ENCODE measurements at regions not wholly inside any gene's neighbourhood (a gene's known extent, or its start where the extent isn't known, plus 50 kb on each side); places are given as distances from the start of the nearest gene placed in this dataset.

DNA sequence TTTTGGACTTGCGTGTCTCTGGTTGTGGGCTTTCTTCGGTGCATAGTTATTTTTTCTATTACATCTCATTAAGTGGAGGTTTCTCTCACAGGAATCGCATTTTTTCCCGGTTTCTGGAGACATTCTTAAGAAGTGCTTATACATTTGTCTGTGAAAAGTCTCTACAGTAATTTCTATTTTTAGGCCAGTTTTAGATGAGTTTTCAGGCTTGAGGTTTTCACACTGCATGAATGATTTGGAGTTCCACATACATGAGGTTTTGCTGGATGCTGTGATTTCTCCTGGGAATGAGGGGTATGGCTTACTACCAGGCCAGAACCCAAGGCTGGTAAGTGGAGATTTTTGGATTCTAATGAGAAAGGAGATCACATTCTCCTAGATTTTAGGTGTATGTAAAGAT is 422.6 kb upstream of the SLIT2 start:
- H3K4me1 Mint-ChIP-seq: no peaks in the 10 kb centered on the region
- H3K9me3 Mint-ChIP-seq: peaks cover 0 to 5% of the 10 kb centered on the region in 2 donors
- no peak overlapping the region for H3K27ac Mint-ChIP-seq
- no peaks in the 10 kb centered on the region for H3K36me3 Mint-ChIP-seq
- no peak overlapping the region for H3K4me3 Mint-ChIP-seq
- ATAC-seq (replicated peaks) (no peak), DNase-seq (no peak)
- H3K27me3 Mint-ChIP-seq: no peaks in the 10 kb centered on the region

DNA sequence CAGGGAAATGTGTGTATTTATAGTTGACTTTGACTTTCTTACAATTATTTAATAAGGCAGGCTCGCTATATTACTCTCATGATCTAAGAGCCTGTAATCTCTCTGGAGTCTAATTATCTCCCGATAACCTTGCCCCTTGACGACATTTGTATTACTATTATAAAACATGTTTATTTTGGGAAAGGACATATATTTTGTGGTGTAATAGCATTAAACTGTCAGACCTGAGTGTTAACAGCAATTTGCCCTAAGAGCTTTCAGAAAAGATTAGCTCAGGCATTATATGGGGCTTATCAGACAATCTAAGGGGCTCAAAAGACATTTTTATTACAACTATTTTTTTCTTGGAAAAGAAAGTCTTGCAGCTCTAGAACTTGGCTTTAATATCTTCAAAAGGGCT is 427.9 kb upstream of the SLIT2 start:
- no peak for DNase-seq
- no peaks in the 10 kb centered on the region for H3K4me1 Mint-ChIP-seq
- no peaks in the 10 kb centered on the region for H3K27me3 Mint-ChIP-seq
- no peak overlapping the region for H3K4me3 Mint-ChIP-seq
- ATAC-seq (replicated peaks): no peak
- H3K27ac Mint-ChIP-seq: no peak overlapping the region
- H3K9me3 Mint-ChIP-seq: peaks cover 0 to 5% of the 10 kb centered on the region in 2 donors
- no peaks in the 10 kb centered on the region for H3K36me3 Mint-ChIP-seq

DNA sequence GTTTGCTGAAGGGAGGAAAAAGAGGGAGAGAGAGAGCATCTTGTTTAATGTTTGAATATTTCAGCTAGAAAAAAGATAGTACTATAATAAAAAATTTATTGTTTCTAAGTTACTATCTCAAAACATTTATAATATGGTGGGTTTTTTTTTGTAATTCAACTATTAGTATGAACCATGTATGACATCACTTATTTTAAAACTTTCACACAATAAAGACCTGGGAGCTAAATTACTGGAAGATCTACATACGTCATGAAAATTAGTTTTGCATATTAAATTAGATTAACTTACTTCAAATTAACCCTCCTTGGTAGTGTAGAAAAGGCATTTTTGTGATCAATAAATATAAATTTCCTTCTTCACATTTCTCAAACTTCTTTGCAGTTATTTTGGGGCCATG is 432.0 kb upstream of the SLIT2 start:
- Mint-ChIP-seq H3K4me1 (no peaks in the 10 kb centered on the region), H3K27ac (no peak overlapping the region), H3K36me3 (no peaks in the 10 kb centered on the region), H3K9me3 (peaks cover 2 to 4% of the 10 kb centered on the region in 2 donors), H3K27me3 (no peaks in the 10 kb centered on the region), H3K4me3 (no peak overlapping the region)
- ATAC-seq (replicated peaks) (no peak), DNase-seq (no peak)

DNA sequence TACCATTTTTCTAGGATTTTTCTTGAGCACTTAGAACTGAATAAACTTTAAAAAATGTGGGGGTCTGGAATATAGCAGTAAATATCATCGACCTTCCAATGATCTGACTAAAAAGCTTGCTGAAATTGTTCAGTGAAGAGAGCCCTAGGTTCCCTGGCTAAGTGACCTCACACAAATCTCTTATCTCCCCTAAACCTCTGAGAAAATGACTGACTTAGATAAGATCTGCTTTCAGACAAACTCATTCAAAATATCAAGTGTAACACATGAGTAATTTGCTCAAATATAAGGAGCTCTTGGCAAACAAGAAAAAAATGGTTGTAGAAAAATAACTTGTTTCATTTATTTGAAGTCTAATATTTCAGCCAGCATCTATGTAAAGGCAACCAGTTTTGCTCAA is 441.7 kb upstream of the SLIT2 start:
- no peak overlapping the region for H3K4me3 Mint-ChIP-seq
- H3K4me1 Mint-ChIP-seq: no peaks in the 10 kb centered on the region
- H3K36me3 Mint-ChIP-seq: no peaks in the 10 kb centered on the region
- peaks cover under 1 to 2% of the 10 kb centered on the region in 2 donors for H3K9me3 Mint-ChIP-seq
- no peak overlapping the region for H3K27ac Mint-ChIP-seq
- H3K27me3 Mint-ChIP-seq: no peaks in the 10 kb centered on the region
- no peak for ATAC-seq (replicated peaks)
- no peak for DNase-seq

DNA sequence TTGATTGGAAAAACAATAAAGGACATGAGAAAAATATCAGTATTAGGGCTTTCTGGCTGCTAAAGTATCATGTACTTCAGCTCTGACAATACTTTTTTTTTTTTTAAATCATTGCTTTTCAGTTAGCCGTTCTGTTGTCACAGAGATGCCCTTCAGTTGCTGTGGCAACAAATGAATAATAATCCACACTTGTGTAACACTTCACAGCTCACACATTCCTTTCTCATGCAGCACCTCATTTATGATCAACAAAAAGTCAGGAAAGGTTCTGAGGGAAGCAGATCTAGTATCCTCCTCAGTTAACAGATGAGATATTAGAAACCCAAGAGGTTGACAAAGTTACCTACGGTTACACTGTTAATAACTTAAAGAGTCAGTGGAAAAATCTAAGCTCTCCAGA is 444.2 kb upstream of the SLIT2 start:
- ATAC-seq (replicated peaks) (no peak), DNase-seq (no peak)
- Mint-ChIP-seq H3K4me3 (no peak overlapping the region), H3K4me1 (no peaks in the 10 kb centered on the region), H3K36me3 (no peaks in the 10 kb centered on the region), H3K27ac (no peak overlapping the region), H3K27me3 (no peaks in the 10 kb centered on the region), H3K9me3 (no peaks in the 10 kb centered on the region)

DNA sequence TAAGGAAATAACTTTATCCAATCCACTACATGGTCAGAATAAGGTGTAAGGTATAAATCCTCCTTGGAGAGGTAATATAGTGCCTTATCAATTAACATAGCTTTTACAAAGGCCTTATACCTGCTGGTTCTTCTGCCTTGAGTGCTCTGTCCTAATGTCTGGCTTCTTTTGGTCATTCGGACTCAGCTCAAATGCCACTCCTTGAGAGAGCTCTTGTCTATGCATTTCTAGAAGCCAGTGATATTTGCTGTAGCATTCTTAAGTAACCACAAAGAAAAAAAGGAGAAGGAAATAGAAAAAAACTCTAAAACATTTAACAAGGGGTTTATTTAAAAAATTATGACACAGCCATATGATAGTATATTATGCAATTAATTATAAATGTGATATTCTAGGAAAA is 444.8 kb upstream of the SLIT2 start:
- no peak overlapping the region for H3K27ac Mint-ChIP-seq
- H3K4me1 Mint-ChIP-seq: no peaks in the 10 kb centered on the region
- H3K9me3 Mint-ChIP-seq: no peaks in the 10 kb centered on the region
- H3K36me3 Mint-ChIP-seq: no peaks in the 10 kb centered on the region
- no peak overlapping the region for H3K4me3 Mint-ChIP-seq
- DNase-seq (no peak), ATAC-seq (replicated peaks) (no peak)
- no peaks in the 10 kb centered on the region for H3K27me3 Mint-ChIP-seq

DNA sequence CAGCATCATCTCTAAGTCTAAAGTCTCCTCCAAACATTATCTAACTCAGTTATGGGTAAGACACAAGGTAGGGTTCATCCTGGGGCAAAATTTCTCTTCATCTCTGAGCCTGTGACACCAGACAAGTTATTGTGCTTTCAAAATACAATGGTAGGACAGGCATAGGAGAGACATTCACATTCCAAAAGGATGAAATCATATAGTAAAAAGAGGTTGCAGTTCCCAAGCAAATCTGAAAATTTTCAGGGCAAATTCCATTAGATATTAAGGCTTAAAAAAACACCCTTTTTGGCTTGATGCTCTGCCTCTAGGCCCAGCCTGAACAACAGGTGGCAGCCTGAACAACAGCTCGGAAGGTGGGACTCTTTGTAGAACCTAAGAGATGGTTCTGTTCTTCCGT is 448.3 kb upstream of the SLIT2 start:
- Mint-ChIP-seq H3K27ac (no peak overlapping the region), H3K4me1 (no peaks in the 10 kb centered on the region), H3K9me3 (no peaks in the 10 kb centered on the region), H3K27me3 (no peaks in the 10 kb centered on the region), H3K36me3 (no peaks in the 10 kb centered on the region), H3K4me3 (no peak overlapping the region)
- no peak for ATAC-seq (replicated peaks)
- no peak for DNase-seq

DNA sequence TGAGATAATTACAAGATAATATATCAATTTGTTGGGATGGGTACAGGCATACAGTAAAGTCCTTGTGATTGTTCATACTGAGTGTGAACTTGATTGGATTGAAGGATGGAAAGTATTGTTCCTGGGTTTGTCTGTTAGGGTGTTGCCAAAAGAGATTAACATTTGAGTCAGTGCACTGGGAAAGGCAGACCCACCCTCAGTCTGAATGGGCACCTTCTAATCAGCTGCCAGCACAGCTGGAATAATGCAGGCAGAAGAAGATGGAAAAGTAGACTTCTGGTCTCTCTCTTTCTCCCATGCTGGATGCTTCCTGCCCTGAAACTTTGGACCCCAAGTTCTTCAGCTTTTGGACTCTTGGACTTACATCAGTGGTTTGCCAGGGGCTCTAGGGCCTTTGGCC is 457.9 kb upstream of the SLIT2 start:
- Mint-ChIP-seq H3K4me1 (no peaks in the 10 kb centered on the region), H3K27me3 (no peaks in the 10 kb centered on the region), H3K36me3 (no peaks in the 10 kb centered on the region), H3K9me3 (peaks cover 0 to 12% of the 10 kb centered on the region in 2 donors), H3K4me3 (no peak overlapping the region), H3K27ac (no peak overlapping the region)
- DNase-seq (no peak), ATAC-seq (replicated peaks) (no peak)

DNA sequence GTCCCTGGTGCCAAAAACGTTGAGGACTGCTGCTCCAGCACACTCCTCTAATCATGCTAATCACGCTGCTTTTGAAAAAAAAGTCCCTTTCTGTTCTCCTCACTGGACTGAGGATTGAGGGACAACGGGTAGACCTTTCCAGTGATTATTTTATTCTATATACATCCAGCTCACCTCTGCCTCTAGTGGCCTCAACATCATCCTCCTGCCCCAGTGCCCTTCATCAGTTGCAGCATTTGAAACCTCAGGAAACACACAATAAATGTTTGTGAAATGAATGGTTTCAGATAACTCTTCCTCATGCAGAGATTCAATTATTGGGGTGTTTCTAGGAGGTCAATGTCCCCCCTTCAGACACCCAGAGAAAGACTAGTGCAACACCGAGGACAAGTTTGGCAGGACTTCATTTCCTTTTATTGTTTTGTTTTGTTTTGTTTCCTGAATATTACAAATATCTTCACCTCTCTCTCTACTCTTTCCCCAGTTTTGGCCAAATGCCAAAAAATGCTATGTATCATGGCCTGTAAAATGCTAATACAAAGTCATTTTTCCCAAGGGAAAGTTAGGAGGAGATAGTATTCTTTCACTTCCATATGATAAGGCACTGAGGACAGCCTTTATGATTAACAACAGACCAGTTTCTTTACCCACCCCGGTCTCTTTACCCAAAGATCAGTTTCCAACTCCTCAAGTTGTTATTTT is 460.1 kb upstream of the SLIT2 start:
- H3K27me3 Mint-ChIP-seq: no peaks in the 10 kb centered on the region
- H3K27ac Mint-ChIP-seq: no peak overlapping the region
- no peak overlapping the region for H3K4me3 Mint-ChIP-seq
- no peak for DNase-seq
- H3K36me3 Mint-ChIP-seq: no peaks in the 10 kb centered on the region
- no peak for ATAC-seq (replicated peaks)
- H3K9me3 Mint-ChIP-seq: peaks cover 0 to 7% of the 10 kb centered on the region in 2 donors
- no peaks in the 10 kb centered on the region for H3K4me1 Mint-ChIP-seq

DNA sequence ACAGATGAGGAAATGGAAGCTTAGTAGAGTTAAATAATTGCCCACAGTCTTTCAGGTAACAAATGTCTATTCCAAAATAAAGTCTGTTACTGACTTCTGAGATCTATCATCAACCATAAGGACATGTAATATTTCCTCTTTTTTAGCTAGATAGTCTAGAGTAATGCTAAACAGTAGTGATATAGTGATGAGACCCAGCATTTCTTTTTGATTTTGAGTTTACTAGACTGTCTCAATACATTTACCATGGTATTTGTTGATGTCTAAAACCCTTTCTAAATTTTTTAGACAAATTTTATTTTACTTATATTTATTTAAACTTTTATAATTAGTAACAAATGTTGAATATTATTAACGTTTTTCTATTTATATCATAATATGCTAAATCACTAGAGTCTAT is 465.1 kb upstream of the SLIT2 start:
- no peak overlapping the region for H3K27ac Mint-ChIP-seq
- ATAC-seq (replicated peaks) (no peak), DNase-seq (no peak)
- H3K27me3 Mint-ChIP-seq: no peaks in the 10 kb centered on the region
- no peaks in the 10 kb centered on the region for H3K4me1 Mint-ChIP-seq
- no peak overlapping the region for H3K4me3 Mint-ChIP-seq
- no peaks in the 10 kb centered on the region for H3K36me3 Mint-ChIP-seq
- H3K9me3 Mint-ChIP-seq: peaks cover 12 to 22% of the 10 kb centered on the region in 2 donors

DNA sequence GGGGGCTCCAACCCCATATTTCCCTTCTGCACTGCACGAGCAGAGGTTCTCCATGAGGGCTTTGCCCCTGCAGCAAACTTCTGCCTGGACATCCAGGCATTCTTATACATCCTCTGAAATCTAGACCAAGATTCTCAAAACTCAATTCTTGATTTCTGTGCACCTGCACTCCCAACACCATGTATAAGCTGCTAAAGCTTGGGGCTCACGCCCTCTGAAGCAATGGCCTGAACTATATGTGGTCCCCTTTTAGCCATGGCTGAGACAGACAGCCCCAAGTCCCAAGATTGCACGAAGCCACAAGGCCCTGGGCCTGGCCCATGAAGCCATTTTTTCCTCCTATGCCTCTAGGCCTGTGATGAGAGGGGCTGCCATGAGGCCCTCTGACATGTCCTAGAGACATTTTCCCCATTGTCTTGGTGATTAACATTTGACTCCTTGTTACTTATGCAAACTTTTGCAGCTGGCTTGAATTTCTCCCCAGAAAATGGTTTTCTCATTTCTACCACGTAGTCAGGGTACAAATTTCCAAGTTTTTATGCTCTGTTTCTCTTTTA is 468.0 kb upstream of the SLIT2 start:
- Mint-ChIP-seq H3K4me1 (no peaks in the 10 kb centered on the region), H3K27ac (no peak overlapping the region), H3K27me3 (no peaks in the 10 kb centered on the region), H3K9me3 (peaks cover 12 to 27% of the 10 kb centered on the region in 2 donors), H3K4me3 (no peak overlapping the region), H3K36me3 (no peaks in the 10 kb centered on the region)
- ATAC-seq (replicated peaks) (no peak), DNase-seq (no peak)

DNA sequence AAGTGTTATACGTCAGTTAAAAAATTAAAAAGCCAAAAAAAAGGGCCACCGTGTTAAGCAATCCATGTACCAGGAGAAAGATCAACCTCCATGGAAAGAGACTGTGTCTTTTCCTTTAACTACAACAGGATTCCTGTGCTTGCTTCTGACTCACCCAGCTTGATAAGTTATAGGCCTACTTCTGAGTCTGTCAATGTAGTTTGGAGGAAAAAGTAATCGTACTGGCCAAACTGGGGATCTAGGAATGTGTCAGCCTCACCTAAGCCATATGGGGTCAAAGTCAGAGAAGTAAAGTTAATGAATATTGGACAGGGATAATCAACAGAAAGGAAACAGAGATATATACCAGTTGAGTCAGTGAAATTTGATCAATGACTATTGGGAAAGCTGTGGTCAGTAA is 470.8 kb upstream of the SLIT2 start:
- no peaks in the 10 kb centered on the region for H3K36me3 Mint-ChIP-seq
- no peak overlapping the region for H3K4me3 Mint-ChIP-seq
- no peaks in the 10 kb centered on the region for H3K27me3 Mint-ChIP-seq
- no peaks in the 10 kb centered on the region for H3K4me1 Mint-ChIP-seq
- DNase-seq (no peak), ATAC-seq (replicated peaks) (no peak)
- no peak overlapping the region for H3K27ac Mint-ChIP-seq
- peaks cover 12 to 32% of the 10 kb centered on the region in 2 donors for H3K9me3 Mint-ChIP-seq

DNA sequence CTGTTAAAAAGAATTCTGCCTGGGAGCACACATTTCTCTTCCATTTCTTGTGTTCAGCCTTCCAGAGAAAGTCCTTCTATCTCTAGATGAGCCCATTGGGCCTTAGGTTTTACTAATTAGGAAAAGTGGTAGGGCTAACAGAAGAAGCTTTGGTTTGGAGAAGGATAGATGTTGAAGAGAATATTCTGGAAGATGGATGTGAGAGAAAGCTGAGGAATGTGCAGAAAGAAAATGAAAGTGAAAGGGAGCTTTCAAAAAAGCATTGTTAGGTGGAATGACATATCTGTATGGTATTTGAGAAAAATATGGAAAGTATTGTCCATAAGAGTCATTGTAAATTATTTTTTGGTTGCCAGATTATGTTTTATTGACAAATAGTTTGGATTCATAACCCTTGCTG is 474.8 kb upstream of the SLIT2 start:
- H3K9me3 Mint-ChIP-seq: peaks cover 0 to 14% of the 10 kb centered on the region in 2 donors

DNA sequence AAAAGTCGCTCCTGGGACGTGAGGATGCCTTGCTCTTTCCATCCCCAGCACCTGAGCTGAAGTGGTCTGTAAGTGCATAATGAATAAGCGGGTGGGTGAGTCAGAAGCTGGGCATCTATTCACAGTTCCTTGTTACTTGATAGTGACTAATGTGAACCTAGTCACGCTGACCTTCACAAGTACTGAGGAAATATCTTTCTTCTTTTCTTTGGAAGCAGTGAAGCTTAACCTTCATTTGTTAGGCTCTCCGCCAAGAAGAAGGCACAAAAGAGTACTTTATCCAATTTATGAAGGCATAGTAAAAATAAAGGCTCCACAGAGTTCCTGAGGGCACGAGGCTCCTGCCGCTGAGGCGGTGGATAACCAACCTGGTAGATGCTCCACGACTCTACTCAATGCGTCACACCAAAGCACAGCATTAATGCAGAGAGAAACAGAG is 475.7 kb upstream of the SLIT2 start:
- Mint-ChIP-seq H3K4me1 (no peaks in the 10 kb centered on the region), H3K36me3 (no peaks in the 10 kb centered on the region), H3K27ac (no peak overlapping the region), H3K4me3 (no peak overlapping the region), H3K9me3 (peaks cover 0 to 14% of the 10 kb centered on the region in 2 donors), H3K27me3 (no peaks in the 10 kb centered on the region)
- DNase-seq (no peak), ATAC-seq (replicated peaks) (no peak)

More for the DNA sequence above, 474.8 kb upstream of the SLIT2 start:
- DNase-seq (no peak), ATAC-seq (replicated peaks) (no peak)
- no peaks in the 10 kb centered on the region for H3K4me1 Mint-ChIP-seq
- H3K27me3 Mint-ChIP-seq: no peaks in the 10 kb centered on the region
- no peaks in the 10 kb centered on the region for H3K36me3 Mint-ChIP-seq
- H3K4me3 Mint-ChIP-seq: no peak overlapping the region
- H3K27ac Mint-ChIP-seq: no peak overlapping the region

DNA sequence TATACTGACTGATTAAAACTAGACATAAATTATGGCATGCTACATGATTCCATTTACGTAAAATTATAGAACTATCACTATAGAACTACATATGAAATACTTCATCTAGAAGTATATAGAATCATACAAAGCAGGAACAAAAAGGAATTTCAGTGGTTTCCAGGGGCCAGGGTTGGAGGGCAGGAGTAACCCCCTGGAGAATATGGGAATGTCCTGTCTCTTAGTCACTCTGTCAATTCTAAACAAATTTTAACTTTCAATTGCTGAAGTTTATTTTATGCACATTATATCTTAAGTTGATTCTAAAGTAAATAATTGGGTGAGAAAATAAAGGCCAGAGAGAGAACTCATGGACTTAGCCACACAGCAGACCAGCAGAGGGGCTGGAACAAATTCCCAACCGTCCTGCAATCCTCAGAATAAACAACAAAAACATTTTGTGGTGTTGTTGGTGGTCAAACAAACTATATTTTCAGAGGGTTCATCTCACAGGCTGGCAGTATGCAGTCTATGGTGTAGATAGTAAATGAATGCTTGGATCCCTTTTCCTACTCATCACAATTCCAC is 476.9 kb upstream of the SLIT2 start:
- H3K27ac Mint-ChIP-seq: no peak overlapping the region
- peaks cover 0 to 12% of the 10 kb centered on the region in 2 donors for H3K9me3 Mint-ChIP-seq
- DNase-seq: no peak
- H3K27me3 Mint-ChIP-seq: no peaks in the 10 kb centered on the region
- no peak overlapping the region for H3K4me3 Mint-ChIP-seq
- no peaks in the 10 kb centered on the region for H3K36me3 Mint-ChIP-seq
- ATAC-seq (replicated peaks): no peak
- H3K4me1 Mint-ChIP-seq: no peaks in the 10 kb centered on the region

Measured in stimulated activated naive B cell treated with anti-CD40 and anti-IgM and Interleukin-4, amounts not matched to agents 10 μg/mL and 1 μg/mL and 100 μg/mL, for 72 hours (primary cell).